ENCODE measurements at regions not wholly inside any gene's neighbourhood (a gene's known extent, or its start where the extent isn't known, plus 50 kb on each side); places are given as distances from the start of the nearest gene placed in this dataset.

DNA sequence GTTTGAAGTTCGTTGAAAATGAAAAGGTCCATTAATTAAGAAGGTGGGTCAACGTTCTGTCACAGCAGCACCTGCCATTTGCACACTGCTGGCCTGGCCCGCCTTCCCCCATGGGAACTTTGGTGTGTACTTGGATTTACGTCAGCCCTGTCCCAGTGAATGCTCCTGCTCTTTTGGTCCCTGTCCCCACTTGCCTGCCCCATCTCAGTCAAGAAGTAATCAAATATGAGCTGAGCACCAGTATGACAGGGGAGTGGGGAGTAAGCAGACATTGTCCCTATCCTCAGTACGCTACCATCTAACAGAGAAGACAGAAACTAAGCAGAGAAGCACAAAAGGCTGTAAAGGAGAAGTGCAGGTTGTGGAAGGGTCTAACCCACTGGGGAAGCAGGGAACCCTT lies 65.1 kb downstream of the SLC4A3 start:
- no peak for DNase-seq (ENCODE audit: low spot score)

DNA sequence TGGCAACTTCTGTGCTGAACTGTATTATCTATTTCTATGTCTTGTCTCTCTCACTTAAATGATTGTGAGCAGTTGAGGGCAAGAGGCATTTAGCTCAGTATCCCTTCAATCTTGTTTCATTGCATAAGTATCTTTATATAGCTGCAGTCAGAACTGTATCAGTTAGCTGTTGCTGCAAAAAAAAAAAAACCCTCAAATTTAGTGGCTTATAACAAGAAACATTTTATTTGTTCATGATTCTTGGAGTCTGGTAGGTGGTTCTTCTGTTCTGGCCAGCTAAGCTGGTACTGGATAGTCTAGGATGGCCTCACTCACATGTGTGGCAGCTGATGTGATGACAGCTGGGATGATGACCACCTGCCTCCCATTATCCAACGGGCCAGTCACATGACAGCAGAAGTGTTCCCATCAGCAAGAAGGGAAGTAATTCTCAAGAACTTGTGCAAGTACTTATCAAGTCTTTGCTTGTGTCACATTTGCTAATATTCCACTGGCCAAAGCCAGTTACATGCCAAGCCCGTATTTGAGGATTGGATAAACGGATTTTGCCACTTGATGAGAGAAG lies 67.8 kb downstream of the SLC4A3 start:
- DNase-seq (ENCODE audit: low spot score): no peak

DNA sequence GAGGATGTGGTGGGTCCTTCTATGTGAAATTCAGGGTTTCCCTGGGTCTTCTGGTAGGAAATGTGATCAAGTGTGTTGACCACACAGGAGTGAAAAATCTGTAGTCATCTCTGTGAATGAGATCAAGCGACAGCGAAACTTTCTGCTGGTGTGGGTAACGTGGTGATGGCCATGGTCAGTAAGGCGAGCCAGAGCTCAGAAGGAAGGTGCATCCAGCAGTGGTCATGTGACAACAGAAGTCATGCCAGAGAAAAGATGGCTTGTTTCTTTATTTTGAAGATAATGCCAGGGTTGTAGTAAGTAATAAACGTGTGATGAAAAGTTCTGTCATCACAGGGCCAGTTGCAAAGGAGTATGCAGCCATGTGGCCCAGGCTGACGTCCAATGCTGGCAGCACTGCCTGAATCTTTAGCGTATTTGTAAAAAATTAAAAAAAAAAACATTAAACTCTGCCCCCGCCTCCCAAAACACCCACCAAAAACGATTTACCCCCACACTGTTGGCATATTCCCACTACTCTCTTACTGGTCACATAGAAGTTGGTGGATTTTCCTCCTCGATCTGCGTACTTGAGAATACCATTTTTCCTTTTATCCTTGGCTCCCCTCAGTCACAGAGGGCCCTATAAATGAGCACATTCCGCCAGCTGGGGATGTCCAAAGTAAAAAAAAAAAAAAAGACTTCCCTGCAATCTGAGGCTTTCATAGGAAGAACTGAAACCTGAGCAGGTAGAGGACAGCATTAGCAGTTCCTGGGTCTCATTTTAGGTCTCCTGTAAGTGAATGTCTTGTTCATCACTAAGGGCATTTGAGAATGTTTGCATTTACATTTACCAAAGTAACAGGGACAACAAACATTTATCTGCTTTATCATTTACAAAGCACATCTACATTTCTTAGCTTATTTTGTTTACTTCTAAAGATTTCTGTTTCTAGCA lies 70.6 kb downstream of the SLC4A3 start:
- DNase-seq (ENCODE audit: low spot score): no peak

DNA sequence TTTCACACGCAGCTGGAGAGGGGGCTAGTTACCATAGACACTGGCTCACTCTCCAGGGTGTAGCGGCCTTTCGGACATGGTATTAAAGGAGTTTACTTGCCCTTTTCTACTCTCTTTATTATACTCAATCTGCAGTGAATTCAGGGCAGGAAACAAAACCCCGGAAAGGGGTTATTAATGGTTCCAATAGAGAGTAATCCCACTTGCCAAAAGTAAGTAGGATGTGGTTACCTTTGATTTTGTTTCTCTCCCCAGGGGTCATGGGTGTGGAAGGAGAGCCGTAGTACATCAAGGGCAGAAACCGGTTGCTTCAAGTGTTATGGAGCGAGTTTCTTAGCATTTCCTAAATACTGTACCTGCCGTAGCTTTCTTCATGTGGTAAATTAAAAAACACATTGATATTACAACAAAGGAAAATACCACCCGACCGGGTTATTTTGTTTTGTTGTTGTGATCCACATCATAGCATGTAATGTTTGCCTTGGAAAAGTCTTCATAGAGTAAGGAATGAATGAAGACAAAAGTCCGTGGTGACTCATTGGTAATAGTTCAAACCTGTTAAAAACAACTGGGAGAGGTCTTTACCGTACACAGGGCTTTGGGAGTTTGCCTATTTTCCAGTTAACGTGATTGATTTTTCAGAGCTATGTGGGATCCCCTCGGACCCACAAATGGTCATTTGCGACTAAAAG lies 71.5 kb downstream of the SLC4A3 start:
- no peak for DNase-seq (ENCODE audit: low spot score)

DNA sequence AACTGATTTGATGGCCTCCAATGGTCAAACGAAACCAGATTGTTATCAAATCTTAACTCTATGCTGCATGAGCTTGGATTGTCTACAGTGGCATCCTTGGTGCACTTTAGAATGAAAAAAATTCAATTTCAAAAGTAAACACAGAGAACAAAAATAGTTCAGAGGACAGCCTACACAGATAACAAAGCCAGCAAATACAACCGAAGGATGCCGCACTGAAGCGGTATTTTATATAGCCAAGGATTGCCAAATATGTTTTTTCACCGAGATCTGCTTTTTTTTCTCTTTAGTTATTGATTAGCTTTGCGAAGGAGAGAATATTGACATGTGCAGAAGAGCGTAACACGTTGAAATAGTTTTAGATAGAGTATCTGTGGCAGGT lies 72.0 kb downstream of the SLC4A3 start:
- no peak for DNase-seq (ENCODE audit: low spot score)

DNA sequence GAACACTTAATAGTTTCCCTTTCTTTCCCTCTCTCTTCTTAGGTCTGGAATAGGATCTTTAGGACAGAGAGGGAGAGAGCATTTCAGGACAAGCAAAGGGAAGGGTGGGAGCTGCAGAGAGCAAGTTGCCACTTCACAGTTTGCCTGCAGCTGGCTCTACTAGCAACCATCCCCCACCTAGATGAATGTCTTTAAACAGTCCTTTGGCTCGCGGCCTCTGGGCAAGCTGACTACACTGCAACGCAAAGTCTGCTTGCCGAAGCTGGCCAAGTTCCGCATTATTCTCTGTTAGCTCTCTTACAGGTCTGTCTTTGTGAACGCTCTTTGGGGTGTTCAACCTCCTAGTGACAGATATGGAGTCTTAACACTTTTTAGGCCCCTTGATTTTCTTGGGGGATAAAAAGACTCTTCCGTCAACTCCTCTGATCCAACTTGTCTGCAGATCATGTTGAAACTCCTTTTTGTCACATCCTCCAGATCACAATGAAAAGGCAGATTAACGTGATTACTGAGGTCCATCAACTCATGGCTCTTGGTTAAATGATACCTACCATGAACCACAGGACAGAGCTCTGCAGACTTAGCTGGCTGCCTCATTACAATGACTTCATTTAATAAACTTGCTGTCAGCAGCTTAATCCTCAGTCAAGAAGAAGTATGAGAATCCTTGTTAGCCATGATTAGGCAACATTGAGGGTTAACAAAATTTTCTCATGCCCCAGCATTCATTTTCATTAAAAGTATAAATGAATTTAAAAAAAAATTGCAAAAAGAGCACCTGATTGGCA lies 74.6 kb downstream of the SLC4A3 start:
- DNase-seq (ENCODE audit: low spot score): no peak

DNA sequence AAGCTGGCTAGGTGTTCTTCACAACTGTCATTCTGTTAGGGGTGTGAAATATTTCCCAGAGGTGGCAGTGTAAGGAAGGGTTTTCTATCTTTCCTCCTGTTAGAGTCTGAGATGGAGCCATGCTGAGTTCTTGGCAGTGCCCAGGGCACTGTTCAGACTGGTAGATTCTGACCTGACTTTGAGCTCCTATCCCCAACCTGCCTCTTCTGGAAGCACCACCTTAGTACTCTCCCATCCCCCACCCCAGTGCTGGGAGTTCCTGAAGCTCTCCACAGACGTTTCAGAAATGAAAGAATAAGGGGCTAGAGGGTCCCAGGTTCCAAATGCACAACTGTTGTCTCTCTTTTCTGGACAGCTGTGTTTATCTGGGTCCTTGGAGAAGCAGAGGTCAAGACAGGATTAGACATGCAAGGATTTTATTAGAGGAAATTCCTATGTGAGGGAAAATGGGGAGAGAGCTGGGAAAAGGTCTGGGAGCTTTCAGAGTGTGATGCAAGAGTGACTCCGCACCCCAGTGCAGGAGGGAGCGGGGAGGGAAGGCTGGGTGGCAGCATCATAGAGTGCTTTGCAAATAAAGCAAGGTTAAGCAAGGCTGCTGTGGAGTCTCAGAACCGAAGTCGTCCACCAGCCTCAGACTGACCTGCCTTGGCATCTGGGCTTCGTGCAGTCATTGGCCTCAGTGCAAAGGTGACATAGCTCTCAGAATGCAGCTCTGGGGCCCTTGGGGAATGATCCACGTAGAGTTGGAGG lies 75.5 kb downstream of the SLC4A3 start:
- no peak for DNase-seq (ENCODE audit: low spot score)

DNA sequence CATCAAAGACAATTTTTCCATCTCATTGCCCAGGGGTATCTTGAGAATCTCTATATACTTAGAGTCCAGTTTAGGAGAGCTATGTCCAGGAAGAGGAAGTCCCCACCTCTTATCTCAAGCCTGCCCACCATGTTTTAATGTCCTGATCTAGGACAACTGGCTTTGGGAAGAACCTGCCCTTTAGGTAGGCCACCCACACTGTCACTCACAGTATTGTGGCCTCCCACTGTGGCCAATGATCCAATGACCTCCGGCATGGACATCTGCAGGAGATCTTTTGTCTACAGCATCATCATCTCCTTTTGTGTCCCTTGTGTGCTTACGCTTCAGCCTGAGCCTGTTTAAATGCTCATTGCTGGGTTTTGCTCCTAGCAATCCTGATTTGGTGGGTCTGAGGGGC lies 77.4 kb downstream of the SLC4A3 start:
- DNase-seq (ENCODE audit: low spot score): no peak

DNA sequence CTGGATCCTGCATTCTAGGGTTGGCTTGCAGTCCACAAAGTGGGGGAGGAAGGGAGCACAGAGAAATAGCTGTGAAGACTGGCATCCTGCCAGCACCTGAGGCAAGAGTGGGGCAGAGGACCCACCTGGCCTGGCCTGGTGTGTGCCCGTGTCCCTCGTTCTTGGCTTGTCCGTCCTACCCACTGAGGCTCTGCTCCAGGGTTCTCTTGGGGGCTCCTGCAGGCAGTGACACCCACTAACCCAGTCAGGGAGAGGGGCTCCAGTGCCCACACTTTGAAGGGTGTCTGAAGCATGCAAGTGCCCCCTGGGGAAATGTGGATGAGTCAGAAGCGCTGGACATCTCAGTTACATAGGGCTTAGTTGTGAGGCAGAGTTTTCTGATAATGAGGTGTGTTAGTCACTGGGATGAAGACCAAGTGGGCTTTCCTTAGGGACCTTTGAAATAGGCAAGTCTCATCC lies 79.4 kb downstream of the SLC4A3 start:
- no peak for DNase-seq (ENCODE audit: low spot score)

DNA sequence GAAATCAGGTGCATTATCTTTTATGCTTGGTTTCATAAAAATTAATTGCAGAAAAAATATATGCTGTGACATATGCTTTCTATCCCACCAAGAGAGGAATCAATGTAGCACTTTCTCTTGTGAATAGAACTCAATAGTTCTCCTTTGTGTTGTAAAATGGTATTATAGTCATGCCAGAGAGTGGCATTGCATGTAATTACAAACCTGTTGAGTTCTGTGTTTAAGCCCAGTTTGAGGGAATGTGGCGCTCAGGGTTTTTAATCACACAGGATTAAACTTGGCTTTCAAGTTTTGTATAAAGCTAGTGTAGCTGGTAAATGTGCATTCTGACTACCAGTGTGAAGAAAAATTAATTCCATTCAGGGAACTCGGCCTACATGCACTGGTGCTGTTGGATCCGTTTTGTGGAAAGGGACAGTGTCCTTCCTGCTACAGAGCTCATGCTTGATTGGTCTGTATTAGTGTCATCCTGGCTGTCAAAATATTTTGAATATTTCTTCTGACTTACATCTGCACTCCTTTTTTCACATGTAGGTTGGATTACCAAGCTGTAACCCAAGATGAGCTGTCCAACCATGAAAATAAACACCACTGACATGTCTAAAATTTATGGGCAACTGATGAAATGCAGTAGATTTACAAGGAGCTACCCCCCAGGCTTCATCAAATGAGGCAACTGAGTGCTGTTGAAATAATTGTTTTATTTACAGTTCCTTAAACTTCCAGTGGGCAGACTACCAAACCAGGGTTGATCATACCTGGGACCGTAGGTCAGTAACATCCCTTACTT lies 80.3 kb downstream of the SLC4A3 start:
- no peak for DNase-seq (ENCODE audit: low spot score)

DNA sequence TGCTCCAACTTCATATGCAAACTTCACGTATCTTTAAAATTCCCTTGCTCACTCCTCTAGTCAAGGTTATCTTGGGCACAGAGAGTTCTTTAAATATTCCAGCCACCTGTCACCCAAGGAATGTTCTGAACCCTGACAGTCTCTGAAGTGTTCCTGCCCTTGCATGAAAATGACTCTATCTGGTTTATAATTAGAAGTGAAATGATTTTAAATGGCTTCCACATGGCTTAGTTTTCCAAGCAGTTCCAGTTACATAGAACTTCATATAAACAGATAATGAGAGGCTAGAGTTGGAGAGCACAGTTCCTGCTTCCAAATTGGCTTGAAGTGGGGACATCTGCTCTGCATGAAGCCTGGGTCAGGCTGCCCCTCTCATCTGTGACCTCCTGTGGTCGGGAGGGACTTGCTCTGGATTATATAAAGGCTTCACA lies 81.9 kb downstream of the SLC4A3 start:
- DNase-seq (ENCODE audit: low spot score): no peak

DNA sequence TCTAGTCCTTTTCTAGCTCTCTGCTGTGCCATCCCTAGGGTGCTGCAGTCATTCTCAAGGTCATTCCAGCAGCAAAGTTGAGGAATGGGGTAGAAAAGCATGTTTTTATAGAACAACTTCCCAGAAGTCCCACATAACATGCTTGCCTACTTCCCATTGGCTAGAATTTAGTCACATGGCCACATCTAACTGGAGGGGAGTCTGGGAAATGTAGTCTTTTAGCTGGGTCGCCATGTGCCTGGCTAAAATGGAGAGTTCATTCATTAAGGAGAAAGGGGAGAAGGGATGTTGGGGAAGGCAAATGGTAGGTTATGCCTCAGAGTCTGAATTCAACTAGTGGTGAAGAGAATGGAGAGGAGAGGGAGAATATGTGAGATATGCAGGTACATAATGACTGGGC lies 85.7 kb downstream of the SLC4A3 start:
- peak; percentile 17 for DNase-seq (ENCODE audit: low spot score)

DNA sequence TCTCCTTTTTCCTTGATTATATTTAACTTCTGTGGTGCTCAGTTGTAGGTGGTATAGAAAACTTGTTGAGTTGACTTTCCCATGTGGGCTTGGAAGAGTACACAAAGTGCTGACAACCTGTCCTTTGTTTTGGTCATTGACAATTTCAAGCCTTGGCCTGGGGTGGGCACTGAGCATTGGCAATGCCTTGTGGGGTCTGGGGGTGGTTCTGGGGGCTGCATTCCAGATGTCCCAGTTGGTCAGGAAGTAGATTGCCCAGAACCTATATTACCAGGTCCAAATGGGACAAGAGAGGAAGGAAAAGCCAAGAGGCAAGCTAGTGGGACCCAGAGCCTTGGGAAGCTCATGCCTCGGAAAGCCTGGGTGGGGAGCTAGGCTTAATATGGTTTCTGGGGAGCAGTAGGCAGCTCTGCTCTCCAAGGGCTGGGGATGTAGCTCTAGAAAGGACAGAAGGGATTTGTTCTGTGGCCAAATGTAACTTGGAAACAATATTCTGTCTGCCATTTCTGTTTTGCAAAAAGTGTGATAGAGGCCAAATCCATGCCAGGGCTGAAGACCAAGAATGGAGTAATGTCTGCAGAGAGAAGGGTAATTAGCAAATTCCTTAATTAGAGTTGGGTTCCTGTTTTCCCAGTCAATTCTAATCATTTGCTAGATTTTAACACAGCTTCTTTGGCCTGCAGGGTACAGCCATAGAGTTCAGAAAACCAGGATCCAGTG lies 87.4 kb downstream of the SLC4A3 start:
- DNase-seq (ENCODE audit: low spot score): no peak

DNA sequence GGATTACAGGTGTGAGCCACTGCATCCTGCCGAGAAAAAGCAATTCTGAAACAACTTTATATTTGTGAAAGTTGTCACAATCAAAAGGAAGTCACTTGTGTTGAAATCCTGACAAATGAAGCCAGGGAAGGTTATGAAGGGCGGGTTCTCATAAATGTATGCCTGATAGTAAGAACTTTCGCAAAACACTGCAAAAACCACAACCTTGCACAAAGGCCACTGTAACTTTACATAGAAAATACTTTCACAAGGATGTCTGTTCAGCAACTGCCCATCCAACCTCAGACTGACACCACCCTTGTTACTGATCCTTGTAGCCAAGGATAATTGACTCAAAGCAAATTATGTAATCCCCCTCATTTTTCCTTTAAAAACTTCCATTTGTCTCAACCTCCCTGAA lies 90.6 kb downstream of the SLC4A3 start:
- no peak for DNase-seq (ENCODE audit: low spot score)

DNA sequence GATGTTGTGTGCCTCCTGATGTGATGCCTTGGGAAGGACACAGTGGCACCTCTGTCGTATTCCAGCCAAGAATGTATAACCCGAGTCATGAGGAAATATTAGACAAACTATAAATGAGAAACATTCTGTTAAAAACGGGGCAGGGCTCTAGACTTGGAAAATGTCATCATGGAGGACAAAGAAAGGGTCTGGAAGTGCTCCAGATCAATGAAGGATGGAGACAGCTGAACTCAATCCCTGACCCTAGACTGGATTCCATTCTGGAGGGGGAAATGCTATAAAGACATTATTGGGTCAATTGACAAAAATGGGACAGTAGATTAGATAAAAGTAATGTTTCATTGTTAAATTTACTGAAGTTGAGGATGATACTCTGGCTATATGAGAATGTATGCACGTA lies 92.1 kb downstream of the SLC4A3 start:
- DNase-seq (ENCODE audit: low spot score): no peak

DNA sequence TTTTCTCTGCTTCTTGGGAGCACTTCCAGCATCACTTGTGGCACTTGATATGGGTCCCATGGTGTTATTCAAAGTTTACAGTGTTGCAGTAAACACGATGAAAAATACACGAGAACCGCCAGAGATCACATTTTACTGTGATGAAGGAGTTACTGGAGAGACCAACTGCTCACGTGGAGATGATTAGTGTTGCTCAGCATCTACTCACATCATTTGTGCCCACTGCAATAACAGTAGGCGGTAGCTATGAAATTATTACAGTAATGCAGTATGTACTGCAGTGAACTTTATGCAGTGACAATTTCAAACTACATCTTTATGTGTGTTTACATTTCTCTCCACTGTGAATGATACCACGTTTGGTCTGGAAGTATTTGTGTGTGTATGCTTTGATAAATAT lies 93.5 kb downstream of the SLC4A3 start:
- no peak for DNase-seq (ENCODE audit: low spot score)

DNA sequence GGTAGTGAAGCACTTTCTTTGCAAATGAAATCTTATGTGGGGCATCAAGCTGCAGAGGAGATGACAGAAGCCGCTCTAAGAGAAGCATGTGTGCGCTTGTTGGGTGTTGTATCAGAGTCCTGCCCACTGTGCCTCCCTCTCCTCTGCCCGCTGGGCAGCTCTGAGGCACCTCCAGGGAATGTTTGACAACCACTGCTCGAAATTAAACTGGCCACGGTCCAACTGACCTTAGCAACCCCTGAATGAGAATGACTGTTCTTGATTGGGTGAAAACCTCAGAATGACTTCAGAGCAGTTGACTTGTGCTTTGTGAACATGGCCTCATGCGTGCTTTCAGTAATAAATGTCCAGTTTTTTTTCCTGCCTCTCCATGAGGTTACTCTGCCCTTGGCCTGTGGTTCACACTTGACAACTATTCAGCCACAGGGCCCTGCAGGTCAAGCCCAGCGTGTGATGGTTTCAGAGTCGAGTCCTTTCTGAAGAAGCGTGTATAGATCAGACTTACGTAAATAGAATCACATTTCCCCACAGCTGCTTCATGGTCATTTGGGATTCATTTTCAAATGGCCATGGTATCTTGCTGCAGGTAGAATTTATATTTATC lies 94.9 kb downstream of the SLC4A3 start:
- DNase-seq (ENCODE audit: low spot score): no peak

DNA sequence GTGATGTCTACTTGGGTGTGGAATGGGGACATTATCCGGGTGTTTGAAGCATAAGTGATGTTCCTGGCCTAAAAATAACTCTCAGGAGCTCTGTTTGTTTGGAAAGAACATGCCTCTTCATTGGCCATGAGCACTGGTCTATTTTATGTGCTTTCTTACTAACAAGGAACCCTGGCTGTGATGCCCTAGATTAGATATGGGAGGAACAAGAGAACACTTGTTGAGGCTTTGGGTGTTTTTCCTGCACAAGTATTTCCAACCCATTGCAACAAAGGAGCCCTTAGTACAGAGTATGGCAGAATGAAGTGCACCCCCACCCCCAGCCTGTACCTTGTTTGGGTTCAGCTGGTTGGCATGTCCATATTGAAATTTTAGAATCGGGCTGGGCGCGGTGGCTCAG lies 95.9 kb downstream of the SLC4A3 start:
- no peak for DNase-seq (ENCODE audit: low spot score)

DNA sequence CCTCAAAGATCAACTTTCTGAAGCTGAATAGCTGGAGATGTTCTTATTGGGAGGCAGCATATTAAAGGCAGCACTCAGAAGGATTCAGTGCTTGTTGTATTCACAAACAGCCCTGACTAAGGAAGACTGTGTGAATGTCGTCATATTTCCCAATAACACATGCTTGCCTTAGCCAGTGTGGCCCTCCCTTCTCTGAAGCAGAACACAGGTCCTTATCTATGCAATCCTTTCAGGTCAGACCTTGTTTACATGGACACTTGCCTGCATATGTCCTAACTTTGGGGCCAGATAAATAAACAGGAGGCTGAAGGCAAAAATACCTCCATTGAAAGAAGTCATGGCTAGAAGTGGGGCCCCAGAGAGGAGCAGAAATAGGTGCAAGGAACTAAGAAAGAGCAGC lies 97.2 kb downstream of the SLC4A3 start:
- no peak for DNase-seq (ENCODE audit: low spot score)

DNA sequence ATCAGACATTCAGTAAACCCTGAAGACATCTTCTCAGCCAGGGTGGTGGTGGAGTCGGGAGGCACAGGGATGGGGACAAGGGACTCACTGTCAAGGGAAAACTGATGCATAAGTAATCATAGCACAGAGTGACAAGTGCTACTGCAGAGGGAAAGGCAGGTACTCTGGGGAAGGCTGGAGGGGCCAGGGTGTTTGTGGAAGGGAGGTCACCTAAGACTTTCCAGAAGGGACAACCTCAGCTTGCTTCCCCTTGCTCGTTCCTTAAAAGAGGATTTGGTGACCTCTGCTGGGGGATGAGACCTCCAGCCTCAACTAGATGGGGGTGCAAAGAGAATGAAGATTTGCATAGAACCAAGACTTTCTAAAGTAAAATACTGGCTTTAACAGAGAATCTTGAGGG lies 99.5 kb downstream of the SLC4A3 start:
- no peak for DNase-seq (ENCODE audit: low spot score)

Data from activated CD4-positive, alpha-beta T cell treated with anti-CD3 and anti-CD28 coated beads, Interleukin-2, Interleukin-4, amounts not matched to agents 100 ng/mL and 50 ng/mL, durations not matched to agents 16 hours and 8 hours (primary cell).